Stomach (tissue), 8 donors: ENCODE measurements at regions not wholly inside any gene's neighbourhood (a gene's known extent, or its start where the extent isn't known, plus 50 kb on each side); places are given as distances from the start of the nearest gene placed in this dataset.

ENCODE experiments used
- DNase-seq, 2 donors: peaks; one replicate each; pipeline versions ENCODE4 v3.0.0 to v3.0.0-alpha.2; 2013 to 2019
- H3K27ac ChIP-seq, 5 donors: fragments of 200-600 bp in 4 of 5; sonication (generic) in 4 of 5; one replicate each; pipeline ENCODE4 v1.5.1; 2013 to 2019; ENCODE audit warnings: mild to moderate bottlenecking in 1 of 5, moderate library complexity in 1 of 5
- H3K27me3 ChIP-seq, 3 donors: fragments of 200-600 bp; sonication (generic); one replicate each; pipeline ENCODE4 v1.5.1; 2017 to 2019; ENCODE audit warnings: mixed run types in 1 of 3
- H3K36me3 ChIP-seq, 4 donors: fragments of 200-600 bp; sonication (generic); 1 replicate in 3 of 4; 2 replicates in 1 of 4; pipeline ENCODE4 v1.5.1; 2016 to 2019
- H3K4me1 ChIP-seq, 4 donors: fragments of 200-600 bp; sonication (generic); one replicate each; pipeline ENCODE4 v1.5.1; 2016 to 2019
- H3K4me3 ChIP-seq, 4 donors: fragments of 200-600 bp; sonication (generic) in 3 of 4; one replicate each; pipeline ENCODE4 v1.5.1; 2016 to 2019; ENCODE audit warnings: mild to moderate bottlenecking in 1 of 4
- H3K9me3 ChIP-seq, 4 donors: fragments of 200-600 bp; sonication (generic); one replicate each; pipeline ENCODE4 v1.5.1; 2016 to 2019
- CTCF ChIP-seq, 7 experiments: fragments of 450-650 bp in 4 of 7; fragments of 200-600 bp in 3 of 7; sonication (generic) in 3 of 7; IDR thresholded peaks; one replicate each; pipeline ENCODE4 v1.5.1; 2016 to 2019; ENCODE audit warnings: antibody characterized with exemption in 7 of 7, control low read depth in 2 of 7, mild to moderate bottlenecking in 1 of 7
- EP300 ChIP-seq: sonication (generic); formaldehyde crosslinking; IDR thresholded peaks from one replicate; pipeline ENCODE4 v1.6.1; 2017; ENCODE audit warnings: antibody characterized with exemption
- POLR2A ChIP-seq, 4 donors: fragments of 450-650 bp; IDR thresholded peaks; one replicate each; pipeline ENCODE4 v1.6.1; 2016; ENCODE audit warnings: antibody characterized with exemption in 4 of 4, control low read depth in 2 of 4, mild to moderate bottlenecking in 1 of 4, moderate library complexity in 1 of 4
- POLR2AphosphoS5 ChIP-seq, 3 donors: sonication (generic); formaldehyde crosslinking; IDR thresholded peaks; one replicate each; pipeline ENCODE4 v1.6.1; 2016; ENCODE audit warnings: antibody characterized with exemption in 3 of 3
- WGBS, 5 donors: extraction: QIAGEN DNeasy Blood & Tissue Kit in 3 of 5; methylation state at CpG; one replicate each; pipeline versions ENCODE4 v1.1.5 to v1.1.7; 2013 to 2018; 5-methylcytosine and 5-hydroxymethylcytosine counted together
- intact Hi-C: fragments of 100-400 bp; cut with DNase I; formaldehyde crosslinking; loops from one replicate; pipeline ENCODE4 v1.15.1; 2023; ENCODE audit warnings: low total_unique reads
- donor health status: healthy with polysubstance abuse.
- donor health status: Bipolar disorder and iron deficiency.
- donor health status: healthy.

- no peaks in the 10 kb centered on the region for H3K4me1 ChIP-seq
- no peaks in the 10 kb centered on the region for H3K27me3 ChIP-seq
- H3K4me3 ChIP-seq: no peak overlapping the region
- no peak for TF ChIP-seq EP300
- TF ChIP-seq POLR2A (IDR thresholded peaks at IDR 0.05): no peak
- TF ChIP-seq CTCF (IDR thresholded peaks at IDR 0.05): no peak
- TF ChIP-seq POLR2AphosphoS5 (IDR thresholded peaks at IDR 0.05): no peak
- peak in 1 of 2 donors; percentile 9 for DNase-seq
- intact Hi-C loops: no loop called here
- no peak overlapping the region for H3K27ac ChIP-seq
- WGBS, 5 donors: 69 to 75% (median 71%) methylated on average over 3 of the region's 3 CpGs
- H3K9me3 ChIP-seq: no peaks in the 10 kb centered on the region
- H3K36me3 ChIP-seq: no peaks in the 10 kb centered on the region
Observed at GRCh38 chr6:90759664-90760063, 172.8 kb upstream of the MAP3K7 start.

GRCh38 chr6:90758741-90759140 is 171.9 kb upstream of the MAP3K7 start:
- peaks cover 0 to 6% (median 0%) of the 10 kb centered on the region in 4 donors for H3K4me1 ChIP-seq
- TF ChIP-seq POLR2A (IDR thresholded peaks at IDR 0.05) (no peak), POLR2AphosphoS5 (IDR thresholded peaks at IDR 0.05) (no peak)

GRCh38 chr6:90753820-90754643 is 167.2 kb upstream of the MAP3K7 start:
- no peak for TF ChIP-seq CTCF (IDR thresholded peaks at IDR 0.05)
- TF ChIP-seq POLR2AphosphoS5 (IDR thresholded peaks at IDR 0.05): no peak
- TF ChIP-seq POLR2A (IDR thresholded peaks at IDR 0.05): no peak
- TF ChIP-seq EP300: no peak
- 37 to 63% (median 45%) methylated on average over 8 of the region's 8 CpGs for WGBS, 5 donors
- Histone ChIP-seq H3K4me3 (no peak overlapping the region), H3K27me3 (no peaks in the 10 kb centered on the region), H3K9me3 (no peaks in the 10 kb centered on the region), H3K4me1 (peaks cover 0 to 6% (median 0%) of the 10 kb centered on the region in 4 donors), H3K36me3 (no peaks in the 10 kb centered on the region), H3K27ac (no peak overlapping the region)
- intact Hi-C loops: no loop called here
- DNase-seq: no peak

More at GRCh38 chr6:90758741-90759140, 171.9 kb upstream of the MAP3K7 start:
- H3K4me3 ChIP-seq: no peak overlapping the region
- intact Hi-C loops: no loop called here
- WGBS, 5 donors: 56 to 71% (median 59%) methylated on average over 3 of the region's 3 CpGs
- H3K9me3 ChIP-seq: no peaks in the 10 kb centered on the region
- H3K27me3 ChIP-seq: no peaks in the 10 kb centered on the region
- no peaks in the 10 kb centered on the region for H3K36me3 ChIP-seq
- H3K27ac ChIP-seq: no peak overlapping the region
- DNase-seq: no peak

GRCh38 chr6:90739802-90740201 is 152.9 kb upstream of the MAP3K7 start:
- H3K4me3 ChIP-seq: no peak overlapping the region
- H3K4me1 ChIP-seq: no peaks in the 10 kb centered on the region
- H3K9me3 ChIP-seq: peaks cover 0 to 3% (median 0%) of the 10 kb centered on the region in 4 donors
- intact Hi-C loops: no loop called here
- 49 to 79% (median 60%) methylated on average over 4 of the region's 4 CpGs for WGBS, 5 donors
- DNase-seq: no peak
- TF ChIP-seq POLR2AphosphoS5 (IDR thresholded peaks at IDR 0.05) (no peak), EP300 (no peak), CTCF (IDR thresholded peaks at IDR 0.05) (no peak), POLR2A (IDR thresholded peaks at IDR 0.05) (no peak)
- H3K27me3 ChIP-seq: no peaks in the 10 kb centered on the region
- H3K27ac ChIP-seq: no peak overlapping the region
- H3K36me3 ChIP-seq: no peaks in the 10 kb centered on the region

GRCh38 chr6:90739339-90739738 is 152.5 kb upstream of the MAP3K7 start:
- intact Hi-C loops: no loop called here
- DNase-seq: no peak
- H3K4me3 ChIP-seq: no peak overlapping the region
- 50 to 62% (median 54%) methylated on average over 6 to 7 of the region's 7 CpGs for WGBS, 5 donors
- no peak overlapping the region for H3K27ac ChIP-seq
- no peaks in the 10 kb centered on the region for H3K36me3 ChIP-seq
- H3K4me1 ChIP-seq: no peaks in the 10 kb centered on the region
- TF ChIP-seq EP300 (no peak), POLR2AphosphoS5 (IDR thresholded peaks at IDR 0.05) (no peak), CTCF (IDR thresholded peaks at IDR 0.05) (no peak), POLR2A (IDR thresholded peaks at IDR 0.05) (no peak)
- no peaks in the 10 kb centered on the region for H3K27me3 ChIP-seq
- H3K9me3 ChIP-seq: peaks cover 0 to 6% (median 0%) of the 10 kb centered on the region in 4 donors
